GM18511 (cell line): ENCODE measurements at regions not wholly inside any gene's neighbourhood (a gene's known extent, or its start where the extent isn't known, plus 50 kb on each side); places are given as distances from the start of the nearest gene placed in this dataset.
A peak's percentile ranks its signal among the peaks of the same experiment; 100 is the strongest.

Experiments used
- ATAC-seq: cut with Tn5 transposase; IDR thresholded peaks from one replicate; pipeline ENCODE4 v1.9.1; 2021; ENCODE audit warnings: mild to moderate bottlenecking, moderate library complexity; ENCODE audit not compliant: unreplicated experiment

GRCh38 chr2:20150110-20150706 lies 74.7 kb downstream of the SDC1 start:
- ATAC-seq: no peak

GRCh38 chr2:20149703-20150030 lies 75.3 kb downstream of the SDC1 start:
- no peak for ATAC-seq

- ATAC-seq: no peak
These were observed 75.8 kb downstream of the SDC1 start for GRCh38 chr2:20148923-20149702.

DNA sequence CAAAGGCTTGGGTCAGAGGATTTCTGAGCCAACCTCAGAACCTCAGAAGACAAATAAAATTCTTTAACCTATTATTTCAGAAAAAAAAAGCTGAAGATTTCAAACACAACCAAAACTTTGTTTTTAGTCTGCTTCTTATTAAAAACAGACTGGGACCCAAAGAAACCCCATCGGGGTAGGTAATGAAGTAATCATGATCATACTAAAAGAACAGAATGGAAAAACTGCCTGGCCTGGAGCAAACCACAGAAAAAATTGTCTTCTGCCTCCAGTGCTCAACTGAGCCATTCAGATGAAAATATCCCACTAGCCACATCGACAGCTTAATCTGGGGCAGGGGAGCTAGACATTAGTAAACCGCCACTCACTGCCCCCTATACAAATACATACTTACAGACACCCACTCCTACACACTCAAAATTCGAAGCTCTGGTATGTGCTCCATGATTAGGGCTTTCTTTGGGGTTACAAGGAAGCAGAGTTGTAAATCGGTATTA lies 76.5 kb downstream of the SDC1 start:
- ATAC-seq: no peak

- no peak for ATAC-seq
These were observed 77.6 kb downstream of the SDC1 start for GRCh38 chr2:20147351-20147750.

- no peak for ATAC-seq
These were observed 78.5 kb downstream of the SDC1 start for GRCh38 chr2:20146401-20146800.

DNA sequence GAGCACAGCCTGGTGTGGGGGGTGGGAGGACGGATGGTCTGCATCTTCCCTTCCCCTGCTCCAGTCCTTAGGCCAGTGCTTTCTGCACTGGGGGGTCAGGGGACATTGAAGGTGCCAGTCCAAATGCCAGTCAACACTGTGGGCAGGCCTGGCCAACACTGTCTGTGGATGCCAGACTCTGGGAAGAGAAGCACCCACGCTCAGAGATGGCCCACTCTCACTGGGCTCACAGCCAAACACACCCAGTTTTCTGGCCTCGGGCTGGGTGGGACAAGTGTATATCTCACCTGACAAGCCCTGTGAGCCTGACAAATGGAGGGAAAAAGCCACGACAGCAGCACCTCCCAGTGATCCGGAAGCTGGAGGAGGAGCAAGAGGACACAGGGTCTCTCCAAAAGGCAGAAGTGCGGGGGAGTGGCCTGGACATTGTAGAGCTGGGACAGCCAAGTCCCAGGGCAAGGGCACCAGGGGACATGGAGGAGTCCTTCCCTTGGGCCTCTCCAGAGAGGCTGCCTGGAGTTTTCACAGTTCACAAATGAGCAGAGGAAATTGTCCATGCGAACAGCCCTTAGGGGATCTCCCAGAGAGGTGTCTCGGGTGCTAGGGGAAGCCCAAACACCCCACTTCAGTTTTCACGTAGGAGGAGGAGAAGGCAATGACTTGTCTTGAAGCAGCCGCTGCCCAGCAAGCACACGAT lies 79.3 kb downstream of the SDC1 start:
- peak; percentile 88 for ATAC-seq

DNA sequence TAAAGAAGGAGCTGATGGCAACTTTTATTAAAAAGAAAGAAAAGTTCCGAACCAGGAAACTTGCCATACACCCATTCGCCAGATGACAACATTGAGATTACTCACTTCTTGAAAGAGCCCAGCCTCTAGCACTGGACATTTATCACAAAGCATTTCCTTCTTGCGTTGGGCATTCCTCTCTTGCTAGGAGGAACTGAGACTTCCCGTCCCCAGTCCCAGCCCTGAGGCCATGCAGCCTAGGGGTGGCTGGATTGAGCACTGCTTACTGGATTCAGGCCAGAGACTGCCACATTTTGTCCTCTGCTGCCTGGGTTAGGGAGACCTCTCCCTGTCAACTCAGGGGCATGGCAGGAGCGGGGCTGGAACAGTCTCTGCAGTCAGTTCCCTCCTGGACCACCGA lies 80.1 kb downstream of the SDC1 start:
- no peak for ATAC-seq

DNA sequence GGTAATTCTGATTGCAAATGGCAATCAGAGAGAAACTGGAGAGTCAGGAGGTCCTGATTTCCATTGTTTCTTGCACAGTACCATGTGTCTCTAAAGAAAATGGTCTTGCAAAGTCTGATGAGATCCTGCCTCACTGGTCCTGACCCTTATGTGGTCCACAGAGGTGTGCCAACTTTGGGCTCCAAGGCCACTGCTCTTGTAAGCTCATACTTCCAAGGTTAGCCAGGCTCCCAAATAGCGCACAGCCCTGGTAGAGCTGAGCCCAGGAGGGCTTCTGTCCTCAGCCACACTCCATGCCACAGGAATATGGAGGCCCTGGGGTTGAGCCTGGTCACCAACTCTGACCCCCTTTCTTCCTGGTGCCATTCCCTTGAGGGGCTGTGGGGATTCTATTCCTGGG lies 80.7 kb downstream of the SDC1 start:
- no peak for ATAC-seq

GRCh38 chr2:20143263-20143662 lies 81.7 kb downstream of the SDC1 start:
- ATAC-seq: no peak

DNA sequence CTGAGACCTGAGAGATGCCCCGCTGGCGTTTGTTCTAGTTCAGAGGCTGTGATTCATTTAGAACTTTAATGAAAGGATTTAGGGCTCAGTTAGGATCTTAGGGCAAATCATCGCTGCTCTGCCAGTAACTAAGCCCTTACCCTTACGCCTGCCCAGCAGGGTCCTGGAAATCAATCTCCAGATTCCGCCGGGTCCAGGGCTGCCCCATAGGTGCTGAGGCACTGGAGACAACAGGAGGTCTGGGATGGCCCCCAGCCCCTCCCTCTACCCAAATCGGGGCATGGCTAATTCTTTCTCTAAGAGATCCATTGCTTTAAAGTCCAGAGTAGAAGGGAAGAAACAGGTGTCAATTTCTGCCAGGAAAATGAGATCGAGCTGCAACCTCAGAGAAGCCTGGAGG lies 83.1 kb downstream of the SDC1 start:
- no peak for ATAC-seq

GRCh38 chr2:20141056-20141762 lies 83.7 kb downstream of the SDC1 start:
- ATAC-seq: no peak

- ATAC-seq: no peak
These were observed 84.4 kb downstream of the SDC1 start for GRCh38 chr2:20140321-20141055.

- no peak for ATAC-seq
These were observed 85.3 kb downstream of the SDC1 start for GRCh38 chr2:20139407-20140172.

DNA sequence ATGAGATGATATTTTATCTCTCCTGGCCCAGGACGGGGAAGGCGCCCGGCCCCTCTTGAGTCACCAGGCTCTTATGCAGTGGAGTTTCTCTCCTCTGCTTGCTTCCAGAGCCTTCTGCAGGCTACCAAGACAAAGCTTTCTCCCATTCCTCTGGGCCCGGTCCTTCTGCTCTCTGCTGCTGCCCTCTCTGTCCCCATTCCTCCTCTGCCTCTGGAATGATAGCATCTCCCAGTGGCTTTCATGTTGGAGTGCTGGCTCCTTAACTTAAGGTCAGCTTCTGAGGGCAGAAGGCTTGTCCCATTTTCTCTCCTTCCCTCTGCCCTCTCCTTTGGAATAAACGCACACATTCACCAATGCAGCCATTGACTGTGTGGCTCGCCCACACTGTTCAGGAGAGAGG lies 86.2 kb downstream of the SDC1 start:
- no peak for ATAC-seq

- no peak for ATAC-seq
These were observed 86.5 kb upstream of the LAPTM4A start for GRCh38 chr2:20137884-20138283.

DNA sequence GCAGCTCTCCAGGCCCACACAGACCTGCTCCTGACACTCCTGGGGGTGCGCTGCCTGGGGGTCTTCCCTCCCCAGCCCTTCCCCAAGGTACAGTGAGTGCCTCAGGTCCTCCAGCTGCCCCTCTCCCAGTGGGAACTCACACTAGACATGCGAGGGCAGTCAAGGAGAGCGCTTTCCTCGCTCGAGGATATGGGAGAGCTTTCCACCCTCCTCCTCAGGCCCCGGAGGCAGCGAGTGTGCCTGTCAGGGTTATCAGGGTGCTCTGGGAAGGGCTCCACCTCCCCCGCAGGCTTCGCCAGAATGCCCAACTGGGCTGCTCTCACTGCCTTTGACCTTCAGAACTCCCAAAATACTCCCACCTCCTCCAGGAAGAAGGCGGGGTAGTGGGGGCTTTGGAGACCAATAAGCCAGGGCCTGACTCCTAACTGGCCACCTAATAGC lies 85.7 kb upstream of the LAPTM4A start:
- no peak for ATAC-seq

GRCh38 chr2:20136149-20136548 lies 84.7 kb upstream of the LAPTM4A start:
- no peak for ATAC-seq

GRCh38 chr2:20135631-20136050 lies 84.2 kb upstream of the LAPTM4A start:
- ATAC-seq: peak; percentile 97

GRCh38 chr2:20132990-20133535 lies 81.6 kb upstream of the LAPTM4A start:
- no peak for ATAC-seq
